Osteocyte (in vitro differentiated cells): ENCODE measurements at regions not wholly inside any gene's neighbourhood (a gene's known extent, or its start where the extent isn't known, plus 50 kb on each side); places are given as distances from the start of the nearest gene placed in this dataset.

Experiments
- DNase-seq: peaks from one replicate; pipeline ENCODE4 v3.0.0; 2021; ENCODE audit warnings: mixed read lengths; ENCODE audit not compliant: unreplicated experiment; ENCODE audit errors: extremely low spot score
- H3K27ac Mint-ChIP-seq: one replicate; pipeline ENCODE4 v1.8.0; 2021; ENCODE audit warnings: mild to moderate bottlenecking, mixed read lengths; ENCODE audit not compliant: unreplicated experiment
- H3K27me3 Mint-ChIP-seq: one replicate; pipeline ENCODE4 v1.8.0; 2021; ENCODE audit warnings: mixed read lengths; ENCODE audit not compliant: unreplicated experiment
- H3K36me3 Mint-ChIP-seq: one replicate; pipeline ENCODE4 v1.8.0; 2021; ENCODE audit warnings: mixed read lengths; ENCODE audit not compliant: unreplicated experiment
- H3K4me1 Mint-ChIP-seq: one replicate; pipeline ENCODE4 v1.8.0; 2021; ENCODE audit warnings: mixed read lengths; ENCODE audit not compliant: unreplicated experiment
- H3K4me3 Mint-ChIP-seq: one replicate; pipeline ENCODE4 v1.8.0; 2021; ENCODE audit warnings: mild to moderate bottlenecking, moderate library complexity, mixed read lengths; ENCODE audit not compliant: unreplicated experiment
- H3K9me3 Mint-ChIP-seq: one replicate; pipeline ENCODE4 v1.8.0; 2021; ENCODE audit warnings: mixed read lengths; ENCODE audit not compliant: unreplicated experiment
- TF ChIP-seq, protein P1 (sequence below): fragments of 200-600 bp; sonication (generic); IDR thresholded peaks from 2 replicates; pipeline ENCODE4 v1.5.0; 2021; ENCODE audit warnings: antibody characterized with exemption, mild to moderate bottlenecking, moderate library complexity

DNA sequence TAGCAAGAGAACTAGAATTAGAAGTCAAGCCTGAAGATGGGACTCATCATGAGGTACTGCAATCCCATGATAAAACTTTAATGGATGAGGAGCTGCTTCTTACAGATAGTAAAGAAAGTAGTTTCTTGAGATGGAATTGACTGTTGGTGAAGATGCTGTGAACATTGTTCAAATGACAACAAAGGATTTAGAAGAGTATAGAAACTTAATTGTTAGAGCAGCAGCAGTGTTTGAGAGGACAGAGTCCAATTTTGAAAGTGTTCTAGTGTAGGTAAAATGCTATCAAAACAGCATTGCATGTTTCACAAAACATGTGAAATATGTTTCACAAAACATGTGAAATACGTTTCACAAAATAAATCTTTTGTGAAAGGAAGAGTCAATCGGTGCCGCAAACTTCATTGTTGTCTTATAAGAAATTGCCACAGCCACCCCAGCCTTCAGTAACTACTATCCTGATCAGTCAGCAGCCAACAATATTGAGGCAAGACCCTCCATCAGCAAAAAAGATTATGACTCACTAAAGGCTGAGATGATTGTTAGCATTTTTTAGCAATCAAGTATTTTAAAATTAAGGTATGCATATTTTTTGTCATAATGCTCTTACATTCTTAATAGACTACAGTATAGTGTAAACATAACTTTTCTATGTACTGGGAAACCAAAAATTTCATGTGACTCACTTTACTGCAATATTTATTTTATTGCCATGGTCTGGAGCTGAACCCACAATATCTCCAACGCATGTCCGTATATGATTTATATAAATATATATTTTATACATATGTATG lies 173.4 kb upstream of the BMP4 start:
- Mint-ChIP-seq H3K4me1 (peaks cover 3% of the 10 kb centered on the region), H3K27ac (no peak overlapping the region), H3K4me3 (no peak overlapping the region), H3K27me3 (no peaks in the 10 kb centered on the region), H3K9me3 (peaks cover 8% of the 10 kb centered on the region), H3K36me3 (no peaks in the 10 kb centered on the region)
- DNase-seq = no peak
- TF ChIP-seq, protein P1, sequence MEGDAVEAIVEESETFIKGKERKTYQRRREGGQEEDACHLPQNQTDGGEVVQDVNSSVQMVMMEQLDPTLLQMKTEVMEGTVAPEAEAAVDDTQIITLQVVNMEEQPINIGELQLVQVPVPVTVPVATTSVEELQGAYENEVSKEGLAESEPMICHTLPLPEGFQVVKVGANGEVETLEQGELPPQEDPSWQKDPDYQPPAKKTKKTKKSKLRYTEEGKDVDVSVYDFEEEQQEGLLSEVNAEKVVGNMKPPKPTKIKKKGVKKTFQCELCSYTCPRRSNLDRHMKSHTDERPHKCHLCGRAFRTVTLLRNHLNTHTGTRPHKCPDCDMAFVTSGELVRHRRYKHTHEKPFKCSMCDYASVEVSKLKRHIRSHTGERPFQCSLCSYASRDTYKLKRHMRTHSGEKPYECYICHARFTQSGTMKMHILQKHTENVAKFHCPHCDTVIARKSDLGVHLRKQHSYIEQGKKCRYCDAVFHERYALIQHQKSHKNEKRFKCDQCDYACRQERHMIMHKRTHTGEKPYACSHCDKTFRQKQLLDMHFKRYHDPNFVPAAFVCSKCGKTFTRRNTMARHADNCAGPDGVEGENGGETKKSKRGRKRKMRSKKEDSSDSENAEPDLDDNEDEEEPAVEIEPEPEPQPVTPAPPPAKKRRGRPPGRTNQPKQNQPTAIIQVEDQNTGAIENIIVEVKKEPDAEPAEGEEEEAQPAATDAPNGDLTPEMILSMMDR = no peak

DNA sequence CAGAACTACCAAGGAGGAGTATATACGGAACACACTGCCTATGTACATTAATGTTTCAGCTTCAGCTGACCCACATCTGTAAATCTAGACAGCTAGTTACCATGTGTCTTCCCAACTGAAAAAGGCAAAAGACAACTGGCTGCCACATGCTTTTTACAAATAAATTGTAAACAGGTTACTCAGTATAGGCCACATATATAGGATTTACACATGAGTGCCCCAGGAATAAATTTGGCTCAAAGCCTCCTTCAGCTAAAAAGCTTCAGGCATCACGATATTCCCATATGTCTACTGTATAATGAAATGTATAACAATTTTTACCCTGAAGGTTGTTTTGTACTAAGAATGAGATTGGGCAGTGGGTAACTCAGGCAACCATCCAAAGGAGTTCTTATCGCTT lies 175.9 kb upstream of the BMP4 start:
- no peak for DNase-seq
- no peaks in the 10 kb centered on the region for H3K36me3 Mint-ChIP-seq
- TF ChIP-seq, protein P1 = no peak
- peaks cover 8% of the 10 kb centered on the region for H3K9me3 Mint-ChIP-seq
- H3K4me3 Mint-ChIP-seq = no peak overlapping the region
- H3K27me3 Mint-ChIP-seq = no peaks in the 10 kb centered on the region
- H3K27ac Mint-ChIP-seq = no peak overlapping the region
- peaks cover 3% of the 10 kb centered on the region for H3K4me1 Mint-ChIP-seq

DNA sequence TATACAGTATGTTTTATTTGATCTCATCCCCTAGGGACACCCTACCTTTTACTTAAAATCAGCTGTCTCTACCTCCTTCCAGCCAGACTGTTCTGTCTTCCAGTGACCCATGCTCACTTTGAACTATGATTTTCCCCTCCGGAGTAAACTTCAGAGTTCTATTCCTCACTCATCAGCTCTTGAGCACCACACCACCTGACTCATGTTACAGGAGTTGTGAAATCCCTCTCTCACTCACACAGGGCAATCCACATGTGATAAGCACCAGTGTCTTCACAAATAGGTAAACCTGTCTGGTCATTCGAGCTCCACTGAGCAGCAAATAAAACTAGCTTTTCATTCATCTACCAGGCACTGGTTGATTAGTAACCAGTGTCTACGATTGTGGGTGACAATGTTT lies 177.3 kb upstream of the BMP4 start:
- TF ChIP-seq, protein P1 = no peak
- no peaks in the 10 kb centered on the region for H3K36me3 Mint-ChIP-seq
- peaks cover 8% of the 10 kb centered on the region for H3K9me3 Mint-ChIP-seq
- DNase-seq = no peak
- H3K4me1 Mint-ChIP-seq = peaks cover 12% of the 10 kb centered on the region
- no peak overlapping the region for H3K4me3 Mint-ChIP-seq
- H3K27me3 Mint-ChIP-seq = no peaks in the 10 kb centered on the region
- H3K27ac Mint-ChIP-seq = no peak overlapping the region

DNA sequence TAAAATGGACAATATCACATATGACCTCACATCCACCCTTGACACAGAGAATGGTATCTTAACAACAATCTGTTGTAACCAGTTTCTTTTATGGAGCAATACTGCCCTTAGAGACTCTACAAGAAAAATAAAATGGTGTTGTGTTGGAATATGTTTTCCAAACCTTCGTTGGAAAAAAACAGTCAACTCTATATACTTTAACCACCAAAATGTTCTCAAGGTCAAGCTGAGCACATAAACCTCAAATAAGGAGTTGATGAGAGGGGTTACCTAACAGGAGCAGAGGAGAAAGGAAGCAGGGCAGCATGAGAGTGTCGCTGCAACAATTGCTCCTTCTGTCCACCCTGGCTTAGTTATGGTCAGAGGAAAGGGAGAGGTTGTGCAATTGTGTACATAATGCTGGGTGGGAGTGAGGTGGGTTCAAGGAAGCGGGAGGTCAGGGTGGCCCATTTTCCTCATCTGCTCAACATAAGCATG lies 179.2 kb upstream of the BMP4 start:
- no peaks in the 10 kb centered on the region for H3K27me3 Mint-ChIP-seq
- TF ChIP-seq, protein P1 = no peak
- DNase-seq = no peak
- no peaks in the 10 kb centered on the region for H3K9me3 Mint-ChIP-seq
- H3K36me3 Mint-ChIP-seq = no peaks in the 10 kb centered on the region
- no peak overlapping the region for H3K4me3 Mint-ChIP-seq
- no peak overlapping the region for H3K27ac Mint-ChIP-seq
- H3K4me1 Mint-ChIP-seq = peaks cover 16% of the 10 kb centered on the region

DNA sequence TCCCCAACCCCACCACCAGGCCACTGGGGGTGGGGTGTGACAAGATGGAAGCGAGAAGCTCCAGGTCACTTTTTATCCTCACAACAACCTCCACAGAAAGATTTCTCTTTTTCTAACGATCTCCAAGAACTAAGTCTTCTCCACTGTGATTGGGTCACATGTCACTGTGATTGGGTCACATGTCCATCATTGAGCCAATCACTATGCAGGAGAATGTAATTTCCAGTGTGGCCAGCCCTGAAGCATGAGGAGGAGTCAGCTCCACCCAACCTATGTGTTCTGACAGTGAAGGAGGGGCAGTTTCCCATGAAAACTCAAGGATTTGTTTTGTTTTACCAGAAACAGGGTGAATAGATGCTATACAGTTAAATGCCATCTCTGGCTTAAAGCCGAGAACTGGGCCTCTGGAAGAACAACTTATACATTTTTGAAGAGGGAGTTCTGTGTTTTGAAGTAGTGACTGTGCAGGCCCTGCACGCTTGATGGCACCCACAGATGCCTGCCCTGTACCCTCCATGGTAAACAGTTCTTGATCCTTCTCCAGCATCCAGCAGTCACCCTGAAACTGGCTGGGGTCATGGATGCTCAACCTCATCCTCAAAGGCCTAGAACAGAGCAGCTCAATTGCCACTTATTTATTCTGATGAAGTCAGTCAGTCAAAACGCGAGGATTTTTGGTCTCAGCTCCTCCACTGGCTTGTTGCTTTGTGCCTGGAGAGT lies 180.4 kb upstream of the BMP4 start:
- H3K27me3 Mint-ChIP-seq = no peaks in the 10 kb centered on the region
- TF ChIP-seq, protein P1 = no peak
- peaks cover 16% of the 10 kb centered on the region for H3K4me1 Mint-ChIP-seq
- no peak for DNase-seq
- no peaks in the 10 kb centered on the region for H3K9me3 Mint-ChIP-seq
- no peaks in the 10 kb centered on the region for H3K36me3 Mint-ChIP-seq
- H3K4me3 Mint-ChIP-seq = no peak overlapping the region
- no peak overlapping the region for H3K27ac Mint-ChIP-seq
